Neural crest cell (in vitro differentiated cells): ENCODE measurements at regions not wholly inside any gene's neighbourhood (a gene's known extent, or its start where the extent isn't known, plus 50 kb on each side); places are given as distances from the start of the nearest gene placed in this dataset.
"Not testable (repeated sequence)": the region's sequence is repeated elsewhere in the genome, so short reads cannot be mapped to it uniquely, and the experiment has no call there.

Source experiments
- DNase-seq: peaks from one replicate; pipeline ENCODE4 v3.0.0; 2021; ENCODE audit warnings: low read depth, mixed read lengths, low spot score
- H3K27ac Mint-ChIP-seq: one replicate; pipeline ENCODE4 v1.8.0; 2021; ENCODE audit warnings: mild to moderate bottlenecking, mixed read lengths; ENCODE audit not compliant: unreplicated experiment
- H3K27me3 Mint-ChIP-seq: 2 replicates; pipeline ENCODE4 v1.8.0; 2021; ENCODE audit warnings: low read depth, mild to moderate bottlenecking, mixed read lengths
- H3K36me3 Mint-ChIP-seq: 2 replicates; pipeline ENCODE4 v1.8.0; 2021; ENCODE audit warnings: low read depth, mild to moderate bottlenecking, mixed read lengths
- H3K4me1 Mint-ChIP-seq: 2 replicates; pipeline ENCODE4 v1.8.0; 2021; ENCODE audit warnings: mixed read lengths
- H3K4me3 Mint-ChIP-seq: one replicate; pipeline ENCODE4 v1.8.0; 2021; ENCODE audit warnings: mild to moderate bottlenecking, mixed read lengths
- H3K9me3 Mint-ChIP-seq: 2 replicates; pipeline ENCODE4 v1.8.0; 2021; ENCODE audit warnings: mixed read lengths
- TF ChIP-seq, protein P1 (sequence below): fragments of 200-600 bp; sonication (generic); conservative IDR thresholded peaks from 2 replicates; pipeline ENCODE4 v1.5.0; 2021; ENCODE audit warnings: antibody characterized with exemption, mild to moderate bottlenecking

DNA sequence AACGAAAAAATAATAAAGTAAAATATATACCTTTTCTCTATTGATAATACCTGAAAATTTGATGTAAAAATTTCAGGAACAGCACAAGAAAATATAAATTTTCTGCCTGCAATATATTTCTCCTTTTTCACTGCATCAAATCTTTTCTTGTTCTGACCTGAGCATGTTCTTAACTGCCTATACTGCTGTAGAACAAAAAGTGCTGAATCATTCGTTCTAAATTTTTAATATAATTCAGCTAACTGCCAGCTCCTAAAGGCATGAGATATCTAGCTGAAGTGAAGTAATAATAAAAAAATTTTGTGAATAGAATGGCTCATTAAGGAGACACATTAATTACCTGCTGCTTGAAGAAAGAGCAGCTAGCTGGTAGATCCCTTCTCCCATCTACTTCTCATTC, 188.6 kb upstream of the FKBP1C start:
- TF ChIP-seq, protein P1, sequence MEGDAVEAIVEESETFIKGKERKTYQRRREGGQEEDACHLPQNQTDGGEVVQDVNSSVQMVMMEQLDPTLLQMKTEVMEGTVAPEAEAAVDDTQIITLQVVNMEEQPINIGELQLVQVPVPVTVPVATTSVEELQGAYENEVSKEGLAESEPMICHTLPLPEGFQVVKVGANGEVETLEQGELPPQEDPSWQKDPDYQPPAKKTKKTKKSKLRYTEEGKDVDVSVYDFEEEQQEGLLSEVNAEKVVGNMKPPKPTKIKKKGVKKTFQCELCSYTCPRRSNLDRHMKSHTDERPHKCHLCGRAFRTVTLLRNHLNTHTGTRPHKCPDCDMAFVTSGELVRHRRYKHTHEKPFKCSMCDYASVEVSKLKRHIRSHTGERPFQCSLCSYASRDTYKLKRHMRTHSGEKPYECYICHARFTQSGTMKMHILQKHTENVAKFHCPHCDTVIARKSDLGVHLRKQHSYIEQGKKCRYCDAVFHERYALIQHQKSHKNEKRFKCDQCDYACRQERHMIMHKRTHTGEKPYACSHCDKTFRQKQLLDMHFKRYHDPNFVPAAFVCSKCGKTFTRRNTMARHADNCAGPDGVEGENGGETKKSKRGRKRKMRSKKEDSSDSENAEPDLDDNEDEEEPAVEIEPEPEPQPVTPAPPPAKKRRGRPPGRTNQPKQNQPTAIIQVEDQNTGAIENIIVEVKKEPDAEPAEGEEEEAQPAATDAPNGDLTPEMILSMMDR: no peak
- H3K27ac Mint-ChIP-seq: no peak overlapping the region
- H3K27me3 Mint-ChIP-seq: no peaks in the 10 kb centered on the region
- H3K4me1 Mint-ChIP-seq: no peaks in the 10 kb centered on the region
- no peaks in the 10 kb centered on the region for H3K9me3 Mint-ChIP-seq
- H3K36me3 Mint-ChIP-seq: no peaks in the 10 kb centered on the region
- no peak overlapping the region for H3K4me3 Mint-ChIP-seq
- no peak for DNase-seq

DNA sequence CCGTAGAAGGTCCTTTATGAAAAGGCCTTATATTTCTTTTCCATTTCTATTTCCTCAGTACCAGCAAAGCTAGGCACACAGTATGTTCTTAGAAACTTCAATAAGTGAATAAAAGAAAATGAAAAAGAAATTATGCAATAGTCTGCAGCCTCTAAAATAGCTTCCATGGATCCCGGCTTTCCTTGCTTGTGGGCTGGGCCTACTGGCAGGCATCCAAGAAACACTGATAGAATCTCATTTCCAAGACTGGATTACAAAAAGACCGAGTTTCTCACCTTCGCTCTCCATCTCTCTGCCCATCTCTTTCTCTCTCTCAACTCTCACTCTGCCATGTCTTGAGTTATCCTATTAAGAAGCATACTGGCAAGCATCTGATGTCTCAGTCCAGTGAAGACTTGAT, 187.5 kb upstream of the FKBP1C start:
- H3K4me1 Mint-ChIP-seq: no peaks in the 10 kb centered on the region
- H3K27ac Mint-ChIP-seq: no peak overlapping the region
- TF ChIP-seq, protein P1: no peak
- H3K27me3 Mint-ChIP-seq: no peaks in the 10 kb centered on the region
- H3K9me3 Mint-ChIP-seq: no peaks in the 10 kb centered on the region
- no peaks in the 10 kb centered on the region for H3K36me3 Mint-ChIP-seq
- H3K4me3 Mint-ChIP-seq: no peak overlapping the region
- no peak for DNase-seq

DNA sequence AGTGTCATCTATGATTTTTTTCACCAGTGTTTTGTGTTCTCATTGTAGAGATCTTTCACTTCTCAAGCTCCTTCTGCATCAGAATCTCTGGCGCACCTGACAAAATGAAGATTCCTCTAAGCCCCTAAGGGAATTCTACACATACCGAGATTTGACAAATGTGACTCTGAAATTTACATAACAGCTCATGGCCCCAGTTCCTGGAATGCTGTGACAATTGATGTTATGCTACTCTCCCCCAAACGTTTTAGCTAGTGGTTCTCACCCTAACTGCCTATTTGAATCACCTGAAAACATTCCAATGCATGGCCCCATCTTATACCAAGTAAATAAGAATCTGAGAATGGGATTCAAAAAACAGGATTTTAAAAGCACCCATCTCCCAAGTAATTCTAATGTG, 162.1 kb upstream of the FKBP1C start:
- no peak overlapping the region for H3K4me3 Mint-ChIP-seq
- H3K4me1 Mint-ChIP-seq: no peaks in the 10 kb centered on the region
- TF ChIP-seq, protein P1: no peak
- H3K36me3 Mint-ChIP-seq: no peaks in the 10 kb centered on the region
- no peak for DNase-seq
- no peaks in the 10 kb centered on the region for H3K27me3 Mint-ChIP-seq
- no peak overlapping the region for H3K27ac Mint-ChIP-seq
- peaks cover 2% of the 10 kb centered on the region for H3K9me3 Mint-ChIP-seq

- H3K9me3 Mint-ChIP-seq, H3K4me1 Mint-ChIP-seq, DNase-seq, H3K27me3 Mint-ChIP-seq, H3K36me3 Mint-ChIP-seq: not testable (repeated sequence)
- Mint-ChIP-seq H3K27ac (peak overlapping the region; percentile 50), H3K4me3 (peak overlapping the region; percentile 38)
Observed at GRCh38 chr6:63053206-63053605, 158.1 kb upstream of the FKBP1C start.

- Mint-ChIP-seq H3K36me3 (no peaks in the 10 kb centered on the region), H3K27ac (no peak overlapping the region), H3K4me3 (no peak overlapping the region), H3K4me1 (no peaks in the 10 kb centered on the region), H3K27me3 (no peaks in the 10 kb centered on the region), H3K9me3 (peaks cover 3% of the 10 kb centered on the region)
- TF ChIP-seq, protein P1: no peak
- DNase-seq: no peak
Observed at GRCh38 chr6:63058601-63059000, 152.7 kb upstream of the FKBP1C start.

DNA sequence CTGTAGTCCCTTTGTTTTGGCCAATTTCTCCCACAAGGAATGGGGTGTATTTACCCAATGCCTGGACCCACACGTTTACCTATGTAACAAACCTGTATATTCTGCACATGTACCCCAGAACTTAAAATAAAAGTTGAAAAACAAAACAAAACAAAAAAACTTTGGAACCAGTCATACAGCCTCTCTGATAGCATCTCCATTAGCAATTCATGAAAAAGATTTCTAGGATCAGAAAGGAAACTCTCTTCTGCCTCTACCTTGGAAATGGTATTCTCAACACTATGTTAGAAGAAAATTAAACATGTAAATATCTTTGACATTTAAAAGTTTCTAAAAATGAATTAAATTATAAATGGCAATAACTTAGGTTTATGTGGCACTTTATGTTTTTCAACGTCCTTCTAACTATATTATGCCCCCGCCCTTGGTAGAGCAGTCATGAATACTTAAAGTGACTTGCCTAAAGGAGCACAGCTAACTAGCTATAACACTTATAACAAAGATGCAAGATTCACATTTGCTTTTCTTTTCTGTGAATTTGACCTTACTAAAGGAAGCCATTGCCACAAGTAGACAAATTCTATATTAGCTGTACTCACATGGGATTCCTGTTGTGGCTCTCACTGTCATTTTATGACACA, 147.5 kb upstream of the FKBP1C start:
- H3K4me3 Mint-ChIP-seq: no peak overlapping the region
- H3K4me1 Mint-ChIP-seq: no peaks in the 10 kb centered on the region
- no peaks in the 10 kb centered on the region for H3K36me3 Mint-ChIP-seq
- no peaks in the 10 kb centered on the region for H3K27me3 Mint-ChIP-seq
- TF ChIP-seq, protein P1: no peak
- H3K27ac Mint-ChIP-seq: no peak overlapping the region
- no peak for DNase-seq
- H3K9me3 Mint-ChIP-seq: peaks cover 3% of the 10 kb centered on the region
